Osteocyte (in vitro differentiated cells): ENCODE measurements at regions not wholly inside any gene's neighbourhood (a gene's known extent, or its start where the extent isn't known, plus 50 kb on each side); places are given as distances from the start of the nearest gene placed in this dataset.
"Not testable (repeated sequence)": the region's sequence is repeated elsewhere in the genome, so short reads cannot be mapped to it uniquely, and the experiment has no call there.

Experiments
- DNase-seq: peaks from one replicate; pipeline ENCODE4 v3.0.0; 2021; ENCODE audit warnings: mixed read lengths; ENCODE audit not compliant: unreplicated experiment; ENCODE audit errors: extremely low spot score
- H3K27ac Mint-ChIP-seq: one replicate; pipeline ENCODE4 v1.8.0; 2021; ENCODE audit warnings: mild to moderate bottlenecking, mixed read lengths; ENCODE audit not compliant: unreplicated experiment
- H3K27me3 Mint-ChIP-seq: one replicate; pipeline ENCODE4 v1.8.0; 2021; ENCODE audit warnings: mixed read lengths; ENCODE audit not compliant: unreplicated experiment
- H3K36me3 Mint-ChIP-seq: one replicate; pipeline ENCODE4 v1.8.0; 2021; ENCODE audit warnings: mixed read lengths; ENCODE audit not compliant: unreplicated experiment
- H3K4me1 Mint-ChIP-seq: one replicate; pipeline ENCODE4 v1.8.0; 2021; ENCODE audit warnings: mixed read lengths; ENCODE audit not compliant: unreplicated experiment
- H3K4me3 Mint-ChIP-seq: one replicate; pipeline ENCODE4 v1.8.0; 2021; ENCODE audit warnings: mild to moderate bottlenecking, moderate library complexity, mixed read lengths; ENCODE audit not compliant: unreplicated experiment
- H3K9me3 Mint-ChIP-seq: one replicate; pipeline ENCODE4 v1.8.0; 2021; ENCODE audit warnings: mixed read lengths; ENCODE audit not compliant: unreplicated experiment
- CTCF ChIP-seq: fragments of 200-600 bp; sonication (generic); IDR thresholded peaks from 2 replicates; pipeline ENCODE4 v1.5.0; 2021; ENCODE audit warnings: antibody characterized with exemption, mild to moderate bottlenecking, moderate library complexity

- H3K36me3 Mint-ChIP-seq = no peaks in the 10 kb centered on the region
- H3K4me1 Mint-ChIP-seq = peaks cover 13% of the 10 kb centered on the region
- no peaks in the 10 kb centered on the region for H3K27me3 Mint-ChIP-seq
- no peaks in the 10 kb centered on the region for H3K9me3 Mint-ChIP-seq
- H3K27ac Mint-ChIP-seq = no peak overlapping the region
- TF ChIP-seq CTCF = no peak
- no peak overlapping the region for H3K4me3 Mint-ChIP-seq
- DNase-seq = no peak
Observed at GRCh38 chr14:89672636-89673511, 255.8 kb upstream of the FOXN3 start.

GRCh38 chr14:89669193-89669592, 252.2 kb upstream of the FOXN3 start:
- Mint-ChIP-seq H3K27ac (no peak overlapping the region), H3K36me3 (no peaks in the 10 kb centered on the region), H3K4me3 (no peak overlapping the region), H3K4me1 (peaks cover 6% of the 10 kb centered on the region), H3K27me3 (no peaks in the 10 kb centered on the region), H3K9me3 (no peaks in the 10 kb centered on the region)
- TF ChIP-seq CTCF = no peak
- no peak for DNase-seq

- no peak for DNase-seq
- no peak for TF ChIP-seq CTCF
- Mint-ChIP-seq H3K27ac (no peak overlapping the region), H3K4me3 (no peak overlapping the region), H3K27me3 (no peaks in the 10 kb centered on the region), H3K36me3 (no peaks in the 10 kb centered on the region), H3K4me1 (peaks cover 6% of the 10 kb centered on the region), H3K9me3 (no peaks in the 10 kb centered on the region)
Observed at GRCh38 chr14:89667983-89668382, 250.9 kb upstream of the FOXN3 start.

DNA sequence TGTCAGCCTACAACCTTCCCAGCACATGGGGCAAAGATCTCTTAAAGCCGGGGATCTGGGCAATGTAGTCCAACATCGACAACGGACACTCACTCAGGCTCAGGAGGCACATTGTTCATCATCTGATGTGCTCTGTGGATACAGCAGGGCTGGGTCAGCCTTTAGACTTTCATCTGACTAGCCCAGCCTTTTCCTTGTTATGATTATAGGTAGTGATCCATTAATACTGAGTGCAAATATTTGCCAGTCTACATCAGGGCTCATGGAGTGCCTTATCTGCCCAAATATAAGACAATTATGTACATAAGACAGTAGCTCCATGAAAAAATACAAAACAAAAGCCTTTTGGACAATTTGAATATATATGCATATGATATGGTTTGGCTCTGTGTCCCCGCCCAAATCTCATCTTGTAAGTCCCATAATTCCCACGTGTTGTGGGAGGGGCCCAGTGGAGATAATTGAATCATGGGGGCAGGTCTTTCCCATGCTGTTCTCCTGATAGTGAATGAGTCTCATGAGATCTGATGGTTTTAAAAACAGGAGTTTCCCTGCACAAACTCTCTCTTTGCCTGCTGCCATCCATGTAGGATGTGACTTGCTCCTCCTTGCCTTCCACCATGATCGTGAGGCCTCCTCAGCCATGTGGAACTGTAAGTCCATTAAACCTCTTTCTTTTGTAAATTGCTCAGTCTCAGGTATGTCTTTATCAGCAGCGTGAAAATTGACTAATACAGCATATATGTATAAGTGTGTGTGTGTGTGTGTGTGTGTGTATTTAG, 248.5 kb upstream of the FOXN3 start:
- H3K27ac Mint-ChIP-seq, H3K4me3 Mint-ChIP-seq, DNase-seq, H3K9me3 Mint-ChIP-seq, H3K36me3 Mint-ChIP-seq, H3K4me1 Mint-ChIP-seq, H3K27me3 Mint-ChIP-seq: not testable (repeated sequence)

DNA sequence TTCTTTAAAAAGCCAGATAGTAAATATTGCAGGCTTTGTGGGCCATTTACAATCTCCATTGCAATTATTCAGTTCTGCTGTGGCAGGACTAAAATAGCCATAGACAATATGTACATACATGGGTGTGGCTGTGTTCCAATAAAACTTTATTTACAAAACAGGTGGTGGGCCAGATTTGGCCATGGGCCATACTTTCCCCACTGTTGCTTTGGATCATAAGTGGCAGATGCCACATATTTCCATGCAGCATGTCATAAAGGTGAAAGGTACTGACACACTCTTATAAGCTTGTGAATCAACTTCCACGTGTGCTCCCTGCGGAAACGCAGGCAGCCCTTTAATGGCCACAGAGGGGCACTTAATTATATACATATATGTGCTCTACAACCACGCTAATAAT, 244.4 kb upstream of the FOXN3 start:
- Mint-ChIP-seq H3K27me3 (no peaks in the 10 kb centered on the region), H3K4me1 (no peaks in the 10 kb centered on the region), H3K27ac (no peak overlapping the region), H3K4me3 (no peak overlapping the region), H3K9me3 (peaks cover 4% of the 10 kb centered on the region), H3K36me3 (no peaks in the 10 kb centered on the region)
- DNase-seq = no peak
- TF ChIP-seq CTCF = no peak

- not testable (repeated sequence) for H3K4me1 Mint-ChIP-seq, DNase-seq, H3K36me3 Mint-ChIP-seq, H3K4me3 Mint-ChIP-seq, H3K27ac Mint-ChIP-seq, H3K9me3 Mint-ChIP-seq, H3K27me3 Mint-ChIP-seq
Observed at GRCh38 chr14:89660625-89661233, 243.7 kb upstream of the FOXN3 start.
